Stomach (tissue), 4 donors: ENCODE measurements at regions not wholly inside any gene's neighbourhood (a gene's known extent, or its start where the extent isn't known, plus 50 kb on each side); places are given as distances from the start of the nearest gene placed in this dataset.

ENCODE experiments used
- EP300 ChIP-seq: sonication (generic); formaldehyde crosslinking; IDR thresholded peaks from one replicate; pipeline ENCODE4 v1.6.1; 2017; ENCODE audit warnings: antibody characterized with exemption
- POLR2A ChIP-seq, 4 donors: fragments of 450-650 bp; IDR thresholded peaks; one replicate each; pipeline ENCODE4 v1.6.1; 2016; ENCODE audit warnings: antibody characterized with exemption in 4 of 4, control low read depth in 2 of 4, mild to moderate bottlenecking in 1 of 4, moderate library complexity in 1 of 4
- POLR2AphosphoS5 ChIP-seq, 3 donors: sonication (generic); formaldehyde crosslinking; IDR thresholded peaks; one replicate each; pipeline ENCODE4 v1.6.1; 2016; ENCODE audit warnings: antibody characterized with exemption in 3 of 3
- TF ChIP-seq, protein P1 (sequence below), 7 experiments: fragments of 450-650 bp in 4 of 7; fragments of 200-600 bp in 3 of 7; sonication (generic) in 3 of 7; IDR thresholded peaks; one replicate each; pipeline ENCODE4 v1.5.1; 2016 to 2019; ENCODE audit warnings: antibody characterized with exemption in 7 of 7, control low read depth in 2 of 7, mild to moderate bottlenecking in 1 of 7

DNA sequence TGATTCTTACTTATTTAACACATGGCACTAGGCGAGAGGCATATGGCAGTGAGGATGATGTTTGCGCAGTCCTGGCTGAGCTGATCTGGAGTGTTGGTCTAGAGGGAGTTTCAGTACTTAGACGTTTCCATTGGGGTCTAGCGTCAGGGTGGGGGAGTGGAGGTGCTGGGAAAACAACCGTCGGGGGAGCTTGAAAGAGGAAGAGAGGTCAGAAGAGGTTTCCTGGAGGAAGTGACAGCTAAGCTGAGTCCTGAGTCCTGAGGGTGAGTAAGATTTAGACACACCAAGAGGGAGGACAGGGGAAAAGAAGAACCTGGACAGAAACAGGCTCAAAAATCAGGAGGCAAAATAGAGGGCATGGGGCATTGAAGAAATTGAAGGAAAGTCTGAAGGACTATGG is 81.4 kb downstream of the ALOX5AP start:
- TF ChIP-seq POLR2AphosphoS5 (IDR thresholded peaks at IDR 0.05), result no peak
- TF ChIP-seq POLR2A (IDR thresholded peaks at IDR 0.05), result no peak
- TF ChIP-seq, protein P1, sequence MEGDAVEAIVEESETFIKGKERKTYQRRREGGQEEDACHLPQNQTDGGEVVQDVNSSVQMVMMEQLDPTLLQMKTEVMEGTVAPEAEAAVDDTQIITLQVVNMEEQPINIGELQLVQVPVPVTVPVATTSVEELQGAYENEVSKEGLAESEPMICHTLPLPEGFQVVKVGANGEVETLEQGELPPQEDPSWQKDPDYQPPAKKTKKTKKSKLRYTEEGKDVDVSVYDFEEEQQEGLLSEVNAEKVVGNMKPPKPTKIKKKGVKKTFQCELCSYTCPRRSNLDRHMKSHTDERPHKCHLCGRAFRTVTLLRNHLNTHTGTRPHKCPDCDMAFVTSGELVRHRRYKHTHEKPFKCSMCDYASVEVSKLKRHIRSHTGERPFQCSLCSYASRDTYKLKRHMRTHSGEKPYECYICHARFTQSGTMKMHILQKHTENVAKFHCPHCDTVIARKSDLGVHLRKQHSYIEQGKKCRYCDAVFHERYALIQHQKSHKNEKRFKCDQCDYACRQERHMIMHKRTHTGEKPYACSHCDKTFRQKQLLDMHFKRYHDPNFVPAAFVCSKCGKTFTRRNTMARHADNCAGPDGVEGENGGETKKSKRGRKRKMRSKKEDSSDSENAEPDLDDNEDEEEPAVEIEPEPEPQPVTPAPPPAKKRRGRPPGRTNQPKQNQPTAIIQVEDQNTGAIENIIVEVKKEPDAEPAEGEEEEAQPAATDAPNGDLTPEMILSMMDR (IDR thresholded peaks at IDR 0.05), result no peak
- no peak for TF ChIP-seq EP300
